Hepatocyte (in vitro differentiated cells): ENCODE measurements at regions not wholly inside any gene's neighbourhood (a gene's known extent, or its start where the extent isn't known, plus 50 kb on each side); places are given as distances from the start of the nearest gene placed in this dataset.
"Not testable (repeated sequence)": the region's sequence is repeated elsewhere in the genome, so short reads cannot be mapped to it uniquely, and the experiment has no call there.

Experiments
- DNase-seq: peaks from one replicate; pipeline ENCODE4 v3.0.0-alpha.2; 2016; ENCODE audit warnings: low spot score
- H2AFZ ChIP-seq: fragments of 200-600 bp; sonication (generic); 2 replicates; pipeline ENCODE4 v1.6.0; 2016; ENCODE audit warnings: antibody characterized with exemption, mild to moderate bottlenecking
- H3K27ac ChIP-seq: fragments of 200-600 bp; sonication (generic); 2 replicates; pipeline ENCODE4 v1.5.1; 2016; ENCODE audit warnings: mild to moderate bottlenecking
- H3K27me3 ChIP-seq: fragments of 200-600 bp; sonication (generic); 2 replicates; pipeline ENCODE4 v1.6.1; 2016
- H3K36me3 ChIP-seq: fragments of 200-600 bp; sonication (generic); replicated peaks from 2 replicates; pipeline ENCODE4 v1.5.1; 2016; ENCODE audit warnings: low read depth; ENCODE audit not compliant: insufficient read depth
- H3K4me1 ChIP-seq: fragments of 200-600 bp; sonication (generic); 2 replicates; pipeline ENCODE4 v1.5.1; 2016; ENCODE audit warnings: mild to moderate bottlenecking, moderate library complexity; ENCODE audit not compliant: insufficient read depth
- H3K4me2 ChIP-seq: fragments of 200-600 bp; sonication (generic); 2 replicates; pipeline ENCODE4 v1.6.0; 2016
- H3K4me3 ChIP-seq: fragments of 200-600 bp; sonication (generic); 2 replicates; pipeline ENCODE4 v1.5.1; 2016; ENCODE audit warnings: mild to moderate bottlenecking
- H3K79me2 ChIP-seq: fragments of 200-600 bp; sonication (generic); 2 replicates; pipeline ENCODE4 v1.6.0; 2017; ENCODE audit warnings: mild to moderate bottlenecking
- H3K9me2 ChIP-seq: fragments of 200-600 bp; sonication (generic); replicated peaks from 2 replicates; pipeline ENCODE4 v1.6.0; 2017; ENCODE audit warnings: mild to moderate bottlenecking; ENCODE audit not compliant: insufficient read depth
- H3K9me3 ChIP-seq: fragments of 200-600 bp; sonication (generic); 2 replicates; pipeline ENCODE4 v1.5.1; 2016; ENCODE audit warnings: low read depth, mild to moderate bottlenecking
- H4K20me1 ChIP-seq: fragments of 200-600 bp; sonication (generic); 2 replicates; pipeline ENCODE4 v1.6.0; 2016; ENCODE audit warnings: mild to moderate bottlenecking; ENCODE audit not compliant: insufficient read depth, poor library complexity, severe bottlenecking
- EZH2 ChIP-seq: fragments of 200-600 bp; sonication (generic); IDR thresholded peaks from 2 replicates; pipeline ENCODE4 v1.6.1; 2016; ENCODE audit warnings: antibody characterized with exemption, mild to moderate bottlenecking, borderline replicate concordance
- EZH2phosphoT487 ChIP-seq: fragments of 200-600 bp; sonication (generic); IDR thresholded peaks from one replicate; pipeline ENCODE4 v1.6.1; 2018; ENCODE audit warnings: antibody characterized with exemption, mild to moderate bottlenecking, low read depth, moderate library complexity; ENCODE audit not compliant: unreplicated experiment, severe bottlenecking
- WGBS: methylation state at CpG from one replicate; pipeline ENCODE4 v1.1.6; 2016; ENCODE audit warnings: low lambda C conversion rate; ENCODE audit errors: missing lambda C conversion rate; 5-methylcytosine and 5-hydroxymethylcytosine counted together
- TF ChIP-seq, protein P1 (sequence below): fragments of 200-600 bp; sonication (generic); IDR thresholded peaks from 2 replicates; pipeline ENCODE4 v1.5.1; 2016; ENCODE audit warnings: antibody characterized with exemption, mild to moderate bottlenecking; ENCODE audit not compliant: poor library complexity

DNA sequence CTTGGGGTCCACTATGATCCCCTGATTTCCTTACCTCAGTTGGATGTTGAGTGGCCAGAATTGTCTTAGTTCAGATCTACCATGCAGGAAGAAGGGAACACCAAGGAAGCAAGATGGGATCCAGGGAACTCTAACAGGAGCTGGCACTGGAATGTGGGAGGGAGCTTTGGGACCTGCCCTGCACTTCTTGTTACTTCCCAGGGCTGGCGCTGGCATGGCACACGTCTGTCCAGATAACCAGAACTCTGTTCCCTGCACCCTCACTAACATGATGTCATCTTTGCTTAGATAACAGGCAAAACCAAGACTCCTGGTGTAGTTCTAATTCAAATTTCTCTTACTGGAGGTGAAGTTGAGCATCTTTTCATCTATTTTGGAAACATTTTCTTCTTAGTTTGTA, 550.0 kb downstream of the MN1 start:
- Histone ChIP-seq H3K4me1 (no peaks in the 10 kb centered on the region), H3K36me3 (no peaks in the 10 kb centered on the region), H3K9me3 (peaks cover 6% of the 10 kb centered on the region), H4K20me1 (no peaks in the 10 kb centered on the region), H3K27ac (no peak overlapping the region), H3K79me2 (no peaks in the 10 kb centered on the region), H2AFZ (no peak overlapping the region), H3K4me3 (no peak overlapping the region), H3K4me2 (no peak overlapping the region), H3K9me2 (no peaks in the 10 kb centered on the region), H3K27me3 (no peaks in the 10 kb centered on the region)
- TF ChIP-seq, protein P1, sequence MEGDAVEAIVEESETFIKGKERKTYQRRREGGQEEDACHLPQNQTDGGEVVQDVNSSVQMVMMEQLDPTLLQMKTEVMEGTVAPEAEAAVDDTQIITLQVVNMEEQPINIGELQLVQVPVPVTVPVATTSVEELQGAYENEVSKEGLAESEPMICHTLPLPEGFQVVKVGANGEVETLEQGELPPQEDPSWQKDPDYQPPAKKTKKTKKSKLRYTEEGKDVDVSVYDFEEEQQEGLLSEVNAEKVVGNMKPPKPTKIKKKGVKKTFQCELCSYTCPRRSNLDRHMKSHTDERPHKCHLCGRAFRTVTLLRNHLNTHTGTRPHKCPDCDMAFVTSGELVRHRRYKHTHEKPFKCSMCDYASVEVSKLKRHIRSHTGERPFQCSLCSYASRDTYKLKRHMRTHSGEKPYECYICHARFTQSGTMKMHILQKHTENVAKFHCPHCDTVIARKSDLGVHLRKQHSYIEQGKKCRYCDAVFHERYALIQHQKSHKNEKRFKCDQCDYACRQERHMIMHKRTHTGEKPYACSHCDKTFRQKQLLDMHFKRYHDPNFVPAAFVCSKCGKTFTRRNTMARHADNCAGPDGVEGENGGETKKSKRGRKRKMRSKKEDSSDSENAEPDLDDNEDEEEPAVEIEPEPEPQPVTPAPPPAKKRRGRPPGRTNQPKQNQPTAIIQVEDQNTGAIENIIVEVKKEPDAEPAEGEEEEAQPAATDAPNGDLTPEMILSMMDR = no peak
- TF ChIP-seq EZH2phosphoT487 (no peak), EZH2 (no peak)
- WGBS = 77% methylated on average over 2 of the region's 2 CpGs
- no peak for DNase-seq

- no peak overlapping the region for H2AFZ ChIP-seq
- DNase-seq = peak; percentile 56
- H4K20me1 ChIP-seq = no peaks in the 10 kb centered on the region
- H3K4me3 ChIP-seq = no peak overlapping the region
- H3K4me1 ChIP-seq = no peaks in the 10 kb centered on the region
- no peaks in the 10 kb centered on the region for H3K27me3 ChIP-seq
- no peaks in the 10 kb centered on the region for H3K36me3 ChIP-seq
- 88% methylated on average over 9 of the region's 9 CpGs for WGBS
- TF ChIP-seq EZH2phosphoT487 = no peak
- TF ChIP-seq EZH2 = no peak
- TF ChIP-seq, protein P1 = no peak
- peak overlapping the region; percentile 27 for H3K27ac ChIP-seq
- H3K9me3 ChIP-seq = peaks cover 6% of the 10 kb centered on the region
- H3K9me2 ChIP-seq = no peaks in the 10 kb centered on the region
- H3K79me2 ChIP-seq = no peaks in the 10 kb centered on the region
- no peak overlapping the region for H3K4me2 ChIP-seq
Observed at GRCh38 chr22:27252282-27253049, 549.1 kb downstream of the MN1 start.

DNA sequence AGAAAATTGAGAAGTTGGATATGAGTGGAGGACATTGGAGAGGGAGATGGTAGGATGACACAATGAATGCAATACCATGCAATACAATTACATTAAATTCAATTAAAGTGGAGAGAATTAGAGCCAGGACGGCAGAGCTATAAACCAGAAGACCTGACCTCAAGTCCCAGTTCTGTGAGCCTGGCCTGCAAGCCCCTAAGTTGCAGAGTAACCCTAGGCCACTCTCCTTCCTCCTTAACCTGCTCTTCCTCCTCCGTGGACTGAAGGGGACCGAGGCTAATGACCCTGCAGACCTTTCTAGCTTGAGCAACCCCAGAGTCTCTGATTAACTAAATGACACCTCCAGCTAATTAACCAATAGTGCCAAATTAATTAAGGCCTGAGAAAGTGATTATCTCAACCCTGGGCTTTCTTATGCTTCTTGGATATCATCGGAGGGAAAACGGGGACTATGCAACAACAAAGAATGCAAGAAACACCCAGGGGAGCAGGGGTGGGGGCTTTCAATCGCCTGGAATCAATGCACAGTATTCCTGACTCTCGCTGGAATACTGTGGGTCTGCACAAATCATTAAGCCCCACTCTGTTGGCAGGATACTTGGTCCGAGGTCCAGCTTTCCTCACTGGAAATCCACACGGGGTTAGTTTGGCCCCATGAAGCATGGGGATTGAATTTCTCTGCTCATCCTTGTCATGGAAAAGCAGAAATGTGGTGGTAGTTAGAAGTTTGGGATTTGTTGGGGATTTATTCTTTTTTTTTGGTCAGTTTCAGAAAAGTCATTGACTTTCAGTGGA, 548.3 kb downstream of the MN1 start:
- Histone ChIP-seq H3K27ac (no peak overlapping the region), H4K20me1 (no peaks in the 10 kb centered on the region), H3K4me1 (no peaks in the 10 kb centered on the region), H3K4me2 (no peak overlapping the region), H2AFZ (no peak overlapping the region), H3K9me3 (peaks cover 6% of the 10 kb centered on the region), H3K27me3 (no peaks in the 10 kb centered on the region), H3K36me3 (no peaks in the 10 kb centered on the region), H3K9me2 (no peaks in the 10 kb centered on the region), H3K4me3 (no peak overlapping the region), H3K79me2 (no peaks in the 10 kb centered on the region)
- 94% methylated on average over 9 of the region's 9 CpGs for WGBS
- DNase-seq = no peak
- TF ChIP-seq EZH2phosphoT487 = no peak
- no peak for TF ChIP-seq EZH2
- TF ChIP-seq, protein P1 = no peak

DNA sequence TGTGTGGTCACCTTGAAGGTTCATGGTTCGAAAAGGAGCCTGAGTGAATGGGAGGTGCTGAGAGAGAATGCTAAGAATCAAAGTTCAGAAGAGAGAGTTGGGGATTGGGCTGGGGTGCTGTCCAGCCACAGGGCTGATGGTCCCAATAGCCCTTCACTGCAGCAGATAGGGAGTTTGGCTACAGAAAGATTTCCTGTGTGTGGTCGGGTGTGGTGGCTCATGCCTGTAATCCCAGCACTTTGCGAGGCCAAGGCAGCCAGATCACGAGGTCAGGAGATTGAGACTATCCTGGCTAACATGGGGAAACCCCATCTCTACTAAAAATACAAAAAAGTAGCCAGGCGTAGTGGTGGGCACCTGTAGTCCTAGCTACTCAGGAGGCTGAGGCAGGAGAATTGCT, 547.5 kb downstream of the MN1 start:
- 87% methylated on average over 5 of the region's 5 CpGs for WGBS
- not testable (repeated sequence) for DNase-seq, H3K79me2 ChIP-seq, H3K4me2 ChIP-seq, H3K4me1 ChIP-seq, H3K36me3 ChIP-seq, H2AFZ ChIP-seq, H3K27ac ChIP-seq, H3K4me3 ChIP-seq, H3K27me3 ChIP-seq, H4K20me1 ChIP-seq, H3K9me3 ChIP-seq, H3K9me2 ChIP-seq
